ENCODE measurements at regions not wholly inside any gene's neighbourhood (a gene's known extent, or its start where the extent isn't known, plus 50 kb on each side); places are given as distances from the start of the nearest gene placed in this dataset.
"Not testable (repeated sequence)": the region's sequence is repeated elsewhere in the genome, so short reads cannot be mapped to it uniquely, and the experiment has no call there.

- DNase-seq (ENCODE audit: low read depth), result no peak
- no peak overlapping the region for H3K4me3 ChIP-seq (ENCODE audit: low read depth, low read length)
- no peak for TF ChIP-seq CTCF (IDR thresholded peaks at IDR 0.05; ENCODE audit: insufficient read depth, low read depth, low read length)
These were observed 132.5 kb upstream of the FBXL7 start for GRCh38 chr5:15367489-15367888.

- TF ChIP-seq CTCF (IDR thresholded peaks at IDR 0.05; ENCODE audit: insufficient read depth, low read depth, low read length), result no peak
- H3K4me3 ChIP-seq (ENCODE audit: low read depth, low read length), result no peak overlapping the region
- DNase-seq (ENCODE audit: low read depth), result peak; percentile 6
These were observed 133.1 kb upstream of the FBXL7 start for GRCh38 chr5:15366676-15367391.

DNA sequence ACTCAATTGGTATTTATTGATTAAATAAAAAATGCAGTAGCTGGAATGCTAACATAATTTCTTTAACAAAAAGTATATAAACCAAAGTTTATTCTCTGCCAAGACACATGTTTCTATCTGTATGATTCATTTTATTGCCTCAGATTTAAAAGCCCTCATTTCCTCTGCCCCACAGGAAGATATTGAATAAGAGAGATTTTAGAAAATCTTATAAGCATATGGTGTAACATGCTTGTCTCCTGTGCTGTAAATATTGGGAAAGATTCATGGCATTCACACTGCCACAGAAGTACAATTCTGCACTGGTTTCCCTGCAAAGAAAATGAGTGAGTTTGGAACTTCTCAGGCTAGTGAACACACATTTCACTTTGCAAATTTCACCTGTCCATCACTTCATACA lies 134.9 kb upstream of the FBXL7 start:
- no peak for TF ChIP-seq CTCF (IDR thresholded peaks at IDR 0.05; ENCODE audit: insufficient read depth, low read depth, low read length)
- no peak for DNase-seq (ENCODE audit: low read depth)
- no peak overlapping the region for H3K4me3 ChIP-seq (ENCODE audit: low read depth, low read length)

DNA sequence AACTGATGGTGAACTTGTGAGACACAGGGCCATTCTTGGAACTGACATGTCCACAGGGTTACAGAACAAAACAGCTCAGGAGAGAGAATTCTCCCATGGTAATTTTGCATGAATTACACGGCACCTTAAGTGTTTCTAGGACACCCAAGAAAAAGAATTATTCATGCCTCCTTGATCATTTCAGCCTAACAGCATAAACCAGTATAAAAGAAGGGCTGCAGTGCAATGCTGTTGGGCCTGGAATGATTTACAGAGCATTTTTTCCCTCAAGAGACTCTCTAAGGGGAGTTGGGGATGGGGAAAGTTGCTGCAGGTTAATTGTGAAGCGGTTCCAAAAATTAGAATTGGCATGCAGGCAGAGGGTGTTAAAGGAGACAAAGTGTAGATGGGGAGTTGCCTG lies 136.4 kb upstream of the FBXL7 start:
- TF ChIP-seq CTCF (IDR thresholded peaks at IDR 0.05; ENCODE audit: insufficient read depth, low read depth, low read length), result no peak
- no peak for DNase-seq (ENCODE audit: low read depth)
- H3K4me3 ChIP-seq (ENCODE audit: low read depth, low read length), result no peak overlapping the region

DNA sequence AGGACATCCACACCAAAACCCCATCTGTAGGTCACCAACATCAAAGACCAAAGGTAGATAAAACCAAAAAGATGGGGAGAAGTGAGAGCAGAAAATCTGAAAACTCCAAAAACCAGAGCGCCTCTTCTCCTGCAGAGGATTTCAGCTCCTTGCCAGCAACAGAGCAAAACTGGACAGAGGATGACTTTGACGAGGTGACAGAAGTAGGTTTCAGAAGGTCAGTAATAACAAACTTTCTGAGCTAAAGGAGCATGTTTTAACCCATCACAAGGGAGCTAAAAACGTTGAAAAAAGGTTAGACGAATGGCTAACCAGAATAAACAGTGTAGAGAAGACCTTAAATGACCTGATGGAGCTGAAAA lies 142.9 kb upstream of the FBXL7 start:
- DNase-seq (ENCODE audit: low read depth); H3K4me3 ChIP-seq (ENCODE audit: low read depth, low read length): not testable (repeated sequence)

DNA sequence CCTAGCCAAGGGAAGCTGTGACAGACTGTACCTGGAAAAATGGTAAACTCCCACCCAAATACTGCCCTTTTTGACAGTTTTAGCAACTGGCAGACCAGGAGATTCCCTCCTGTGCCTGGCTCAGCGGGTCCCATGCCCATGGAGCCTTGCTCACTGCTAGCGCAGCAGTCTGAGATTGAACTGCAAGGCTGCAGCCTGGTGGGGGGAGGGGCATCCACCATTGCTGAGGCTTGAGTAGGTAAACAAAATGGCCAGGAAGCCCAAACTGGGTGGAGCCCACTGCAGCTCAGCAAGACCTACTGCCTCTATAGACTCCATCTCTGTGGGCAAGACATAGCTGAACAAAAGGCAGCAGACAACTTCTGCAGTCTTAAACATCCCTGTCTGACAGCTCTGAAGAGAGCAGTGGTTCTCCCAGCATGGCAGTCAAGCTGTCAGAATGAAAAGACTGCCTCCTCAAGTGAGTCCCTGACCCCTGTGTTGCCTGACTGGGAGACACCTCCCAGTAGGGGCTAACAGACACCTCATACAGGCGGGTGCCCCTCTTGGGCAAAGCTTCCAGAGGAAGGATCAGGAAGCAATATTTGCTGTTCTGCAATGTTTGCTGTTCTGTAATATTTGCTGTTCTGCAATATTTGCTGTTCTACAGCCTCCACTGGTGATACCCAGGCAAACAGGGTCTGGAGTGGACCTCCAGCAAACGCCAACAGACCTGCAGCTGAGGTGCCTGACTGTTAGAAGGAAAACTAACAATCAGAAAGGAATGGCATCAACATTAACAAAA lies 143.5 kb upstream of the FBXL7 start:
- not testable (repeated sequence) for H3K4me3 ChIP-seq (ENCODE audit: low read depth, low read length)

DNA sequence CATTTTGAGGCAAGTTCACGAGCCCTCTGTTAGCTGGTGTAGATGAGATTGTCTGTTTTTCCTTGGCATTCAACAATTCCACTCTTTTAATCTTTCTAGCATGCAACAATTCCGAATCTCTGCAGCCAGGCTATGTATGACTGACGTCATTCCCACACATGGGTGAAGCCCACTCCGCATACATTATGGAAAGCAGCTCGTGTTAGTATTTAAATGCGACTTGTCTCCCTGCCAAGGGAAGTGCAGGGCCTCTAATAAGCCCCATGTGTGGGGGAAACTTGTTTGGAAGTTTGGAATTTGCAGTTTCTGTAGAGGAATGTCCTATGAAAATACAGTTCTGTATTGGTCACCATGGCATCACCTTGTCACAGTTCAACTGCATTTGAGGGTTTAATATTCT lies 146.0 kb upstream of the FBXL7 start:
- DNase-seq (ENCODE audit: low read depth), result no peak

More for the DNA sequence above, 143.5 kb upstream of the FBXL7 start:
- not testable (repeated sequence) for DNase-seq (ENCODE audit: low read depth)

More for the DNA sequence above, 146.0 kb upstream of the FBXL7 start:
- no peak for TF ChIP-seq CTCF (IDR thresholded peaks at IDR 0.05; ENCODE audit: insufficient read depth, low read depth, low read length)
- no peak overlapping the region for H3K4me3 ChIP-seq (ENCODE audit: low read depth, low read length)

Measured in fibroblast of villous mesenchyme (primary cell).